AG08395 (cell line): ENCODE measurements at regions not wholly inside any gene's neighbourhood (a gene's known extent, or its start where the extent isn't known, plus 50 kb on each side); places are given as distances from the start of the nearest gene placed in this dataset.
"Not testable (repeated sequence)": the region's sequence is repeated elsewhere in the genome, so short reads cannot be mapped to it uniquely, and the experiment has no call there.

ENCODE experiments used
- DNase-seq: peaks from one replicate; pipeline ENCODE4 v3.0.0; 2012; ENCODE audit warnings: mixed read lengths, low spot score

DNA sequence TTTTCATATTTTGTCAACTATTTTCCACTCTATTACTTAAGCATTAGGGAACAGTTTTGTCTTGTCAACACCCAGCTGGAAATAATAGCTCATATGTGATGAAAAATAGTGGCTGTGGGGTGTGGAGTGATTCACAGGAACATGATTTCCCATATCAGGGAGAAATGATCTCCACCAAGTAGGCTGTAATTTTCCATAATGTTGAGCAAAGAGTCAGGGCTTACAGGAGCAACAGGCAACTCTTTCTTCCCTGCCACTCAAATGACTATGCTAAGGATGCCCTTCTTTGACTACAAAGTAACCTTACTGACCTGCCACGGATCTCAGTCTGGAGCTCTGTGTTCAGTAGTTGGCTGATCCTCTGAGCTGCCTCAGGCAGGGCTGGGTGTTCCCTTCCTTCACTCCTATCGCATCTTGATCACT is 90.0 kb upstream of the GATB start:
- DNase-seq, result peak; percentile 46

DNA sequence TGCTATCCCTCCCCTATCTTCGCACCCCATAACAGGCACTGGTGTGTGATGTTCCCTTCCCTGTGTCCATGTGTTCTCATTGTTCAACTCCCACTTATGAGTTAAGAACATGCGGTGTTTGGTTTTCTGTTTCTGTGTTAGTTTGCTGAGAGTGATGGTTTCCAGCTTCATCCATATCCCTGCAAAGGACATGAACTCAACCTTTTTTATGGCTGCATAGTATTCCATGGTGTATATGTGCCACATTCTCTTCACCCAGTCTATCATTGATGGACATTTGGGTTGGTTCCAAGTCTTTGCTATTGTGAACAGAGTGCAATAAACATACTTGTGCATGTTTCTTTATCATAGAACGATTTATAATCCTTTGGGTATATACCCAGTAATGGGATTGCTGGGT is 84.7 kb upstream of the GATB start:
- DNase-seq, result not testable (repeated sequence)

DNA sequence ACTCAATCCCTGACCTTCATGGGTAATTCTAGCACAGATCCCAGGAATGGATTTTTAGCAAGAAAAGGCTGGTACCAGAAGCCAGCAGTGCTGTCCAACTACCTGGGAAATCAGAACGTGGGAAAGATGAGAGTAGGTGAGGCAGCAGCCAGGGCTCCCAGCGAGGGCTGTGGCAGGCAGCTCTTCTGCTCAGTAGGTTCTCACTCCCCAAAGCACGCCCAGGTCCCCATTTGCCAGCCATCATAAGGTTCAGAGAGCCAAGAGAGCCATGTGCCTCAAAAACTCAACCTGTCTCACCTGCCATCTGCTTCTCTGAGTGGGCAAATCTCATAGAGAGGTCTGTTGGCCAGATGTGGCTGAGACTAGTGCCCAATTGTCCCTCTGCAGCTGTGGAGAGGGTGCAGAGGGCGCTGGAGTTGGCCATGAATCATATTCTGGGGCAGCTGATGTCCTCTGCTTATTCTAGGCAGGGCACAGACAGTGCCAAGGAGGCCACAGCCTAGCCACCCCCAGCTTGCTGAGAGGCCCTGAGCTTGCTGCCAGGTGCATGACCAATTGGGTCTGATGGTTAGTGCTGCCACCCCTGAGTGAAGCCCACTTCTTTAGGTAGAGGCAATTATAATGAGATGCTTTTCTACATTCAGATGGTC is 81.7 kb upstream of the GATB start:
- DNase-seq, result no peak

DNA sequence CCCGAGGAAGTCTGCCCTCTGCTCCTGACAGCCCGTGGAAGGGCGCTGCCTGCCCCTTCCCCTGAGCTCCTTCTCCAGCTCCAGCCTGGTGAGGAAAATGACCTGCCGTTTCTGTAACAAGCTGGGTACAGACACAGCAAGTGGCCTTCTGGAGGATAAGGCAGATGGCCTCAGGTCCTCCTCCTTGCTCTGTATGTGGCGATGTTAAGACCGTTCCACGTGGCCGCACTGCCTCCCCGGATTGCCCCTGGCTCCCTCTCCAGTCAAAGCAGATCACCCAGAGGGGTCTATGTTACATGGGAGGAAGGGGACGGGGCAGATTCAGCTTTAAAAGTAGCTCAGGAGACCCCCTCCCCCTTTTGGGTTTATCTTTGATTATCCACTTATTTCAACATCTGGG is 80.3 kb upstream of the GATB start:
- DNase-seq, result no peak

DNA sequence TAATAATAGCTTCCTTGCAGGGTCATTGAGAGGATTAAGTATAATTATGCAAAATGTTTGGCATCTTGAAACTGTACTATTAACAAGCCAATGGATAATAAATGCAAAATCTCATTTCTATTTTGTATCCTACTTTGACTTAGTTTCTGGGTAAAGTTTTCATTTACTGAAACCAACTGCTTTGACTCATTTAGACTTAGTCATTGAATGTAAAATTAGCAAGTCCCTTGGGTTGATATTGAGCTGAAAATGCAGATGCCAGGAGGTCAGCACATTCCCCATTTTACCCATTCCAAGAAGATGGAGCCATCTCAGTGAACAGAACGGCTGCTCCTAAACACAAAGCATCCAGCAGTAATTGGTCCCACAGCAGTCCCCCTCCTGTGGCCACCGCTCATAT is 74.7 kb upstream of the GATB start:
- DNase-seq, result peak; percentile 14

DNA sequence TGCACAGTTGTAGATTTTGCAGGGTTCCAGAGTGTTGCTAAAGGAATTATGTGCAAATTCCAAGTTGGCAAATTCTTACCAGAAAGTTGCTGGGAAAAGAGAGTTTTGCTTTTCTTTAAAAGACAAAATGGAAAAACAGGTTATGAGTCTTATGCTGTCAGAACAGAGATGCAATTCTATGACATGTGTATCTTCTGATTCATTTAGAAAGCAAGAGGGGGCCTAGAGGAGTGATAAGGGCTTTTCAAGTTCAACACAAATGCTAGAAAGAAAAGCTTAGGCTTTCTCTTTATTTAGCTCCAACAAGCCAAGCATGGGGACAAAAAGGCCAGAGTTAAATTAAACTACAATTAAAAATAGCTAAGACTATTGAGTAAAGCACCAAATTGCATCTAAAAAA is 72.4 kb upstream of the GATB start:
- DNase-seq, result no peak

DNA sequence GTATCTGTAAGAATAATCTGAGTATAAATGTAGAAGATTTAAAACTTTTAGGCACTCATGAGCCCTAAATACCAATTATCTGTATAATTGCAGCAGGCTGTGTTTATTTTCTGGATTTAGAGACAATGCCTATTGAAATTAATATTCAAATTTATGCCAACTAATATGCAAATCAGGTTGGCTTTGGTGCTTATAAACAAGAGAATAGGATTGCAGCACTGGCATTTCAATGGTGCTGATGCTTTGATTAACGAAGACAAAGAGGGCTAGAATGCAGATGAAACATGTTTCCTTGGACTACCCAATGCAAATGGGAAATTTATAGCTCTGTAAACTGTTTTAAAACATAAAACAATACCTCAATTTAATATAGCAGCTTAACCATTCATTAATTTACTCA is 70.7 kb upstream of the GATB start:
- no peak for DNase-seq

DNA sequence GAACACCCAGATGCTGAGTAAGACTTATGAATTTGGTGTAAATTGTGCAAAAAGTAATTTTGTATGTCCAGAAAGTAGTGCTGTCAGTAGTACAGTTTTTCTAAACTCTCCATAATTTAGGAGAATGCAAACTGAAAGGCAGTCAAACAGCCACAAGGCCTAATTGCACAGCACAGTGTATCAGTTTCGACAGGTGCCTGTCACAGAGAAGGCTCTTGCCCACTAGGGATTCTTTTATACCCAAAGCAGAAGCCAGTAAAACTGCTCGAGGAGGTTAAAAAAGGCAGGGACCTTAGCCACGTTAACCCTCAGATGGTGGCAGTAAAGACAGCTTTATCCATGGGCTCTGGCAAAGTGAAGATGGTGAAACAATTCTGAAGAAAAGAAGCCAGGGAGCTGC is 69.4 kb upstream of the GATB start:
- DNase-seq, result no peak

DNA sequence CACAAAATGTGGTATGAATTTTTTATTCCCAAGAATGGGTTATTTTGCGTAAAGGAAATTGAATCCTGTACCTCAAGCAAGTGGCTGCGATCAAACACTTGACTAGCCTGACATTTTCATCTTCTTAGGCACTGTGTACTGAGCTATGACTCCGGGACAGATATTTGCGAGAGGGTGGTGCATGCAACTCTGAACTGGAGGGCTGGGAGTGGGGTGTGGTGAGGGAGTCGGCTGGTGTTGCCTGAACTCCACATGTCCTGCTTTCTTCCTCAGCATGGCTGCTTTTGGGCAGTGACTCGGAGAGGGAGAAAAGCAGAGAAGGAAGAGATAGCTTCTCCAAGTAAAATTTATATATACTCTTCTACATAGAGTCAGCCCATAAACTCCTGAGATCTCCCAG is 68.5 kb upstream of the GATB start:
- DNase-seq, result no peak

DNA sequence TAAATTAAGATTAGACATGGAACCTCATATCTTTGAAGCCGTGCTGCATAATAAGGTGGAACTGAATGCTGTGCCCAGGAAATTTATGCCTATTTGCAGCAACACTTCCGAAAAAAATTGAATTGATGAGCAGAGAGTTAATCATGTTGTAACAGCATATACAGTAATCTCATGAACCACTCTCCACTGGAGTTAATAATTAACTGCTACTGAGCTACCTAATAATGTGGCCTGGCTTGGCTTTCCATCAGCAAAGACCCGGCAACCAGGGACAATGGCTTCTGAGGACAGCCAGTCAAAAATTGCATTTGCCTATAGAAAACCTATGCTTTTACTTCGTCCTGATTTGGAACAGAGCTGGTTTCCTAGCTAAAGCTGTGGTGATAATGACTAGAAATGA is 63.8 kb upstream of the GATB start:
- no peak for DNase-seq

DNA sequence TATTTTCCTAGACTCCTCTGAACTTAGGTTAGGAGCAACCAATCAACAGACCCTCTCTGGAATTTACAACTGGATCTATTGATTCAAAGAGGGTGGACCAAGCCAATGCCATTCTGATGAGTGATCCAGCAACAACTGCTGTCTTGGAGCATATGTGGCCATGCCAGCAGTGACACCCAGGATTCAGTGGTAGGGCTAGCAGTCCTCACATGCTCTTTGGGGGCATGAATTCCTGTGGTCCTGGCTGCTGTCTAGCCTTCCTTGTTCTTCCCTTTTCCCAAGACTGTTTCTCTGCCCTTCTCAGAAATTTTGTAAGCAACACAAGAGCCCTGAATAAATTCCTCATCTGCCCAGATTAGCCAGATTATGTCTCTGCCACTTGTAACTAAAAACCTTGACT is 61.5 kb upstream of the GATB start:
- peak; percentile 53 for DNase-seq

DNA sequence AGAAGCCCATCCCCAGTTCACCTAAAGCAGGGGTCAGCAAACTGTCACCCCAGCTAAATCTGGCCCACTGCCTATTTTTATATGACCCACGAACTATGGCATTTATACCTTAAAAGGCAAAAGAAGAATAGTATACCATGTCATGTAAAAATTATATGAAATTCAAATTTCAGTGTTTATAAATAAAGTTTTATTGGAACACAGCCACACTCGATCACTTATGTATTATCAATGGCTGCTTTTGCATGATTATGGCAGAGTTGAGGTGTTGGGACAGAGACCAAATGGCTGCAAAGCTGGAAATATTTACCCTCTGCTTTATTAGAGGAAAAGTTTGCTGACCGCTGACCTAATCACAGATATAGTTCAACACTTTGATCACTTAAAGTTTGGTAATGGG is 59.2 kb upstream of the GATB start:
- no peak for DNase-seq

DNA sequence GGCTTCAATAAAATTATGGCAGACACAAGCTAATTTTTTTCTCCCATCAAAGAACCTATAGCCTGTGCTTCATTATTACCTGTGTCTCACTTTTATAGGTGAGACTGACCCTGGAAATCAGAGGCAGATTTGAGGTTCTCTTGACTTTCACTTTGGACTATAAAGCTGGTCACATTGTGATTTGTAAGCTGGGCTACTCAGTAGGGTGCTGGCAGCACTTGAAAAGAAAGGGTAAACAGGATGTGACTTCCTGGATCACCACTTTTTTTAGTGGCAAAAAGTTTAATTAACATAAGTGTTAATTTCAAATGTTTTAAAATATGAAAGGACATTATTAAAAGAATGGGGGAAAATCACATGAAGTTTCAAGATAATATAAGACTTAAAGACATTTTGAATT is 50.6 kb upstream of the GATB start:
- no peak for DNase-seq
